ENCODE measurements at regions not wholly inside any gene's neighbourhood (a gene's known extent, or its start where the extent isn't known, plus 50 kb on each side); places are given as distances from the start of the nearest gene placed in this dataset.

- DNase-seq = peak; percentile 8
These were observed 89.7 kb upstream of the SHISAL1 start for GRCh38 chr22:44402196-44403111.

GRCh38 chr22:44401783-44402110 is 89.0 kb upstream of the SHISAL1 start:
- no peak for DNase-seq

- DNase-seq = peak; percentile 19
These were observed 88.0 kb upstream of the SHISAL1 start for GRCh38 chr22:44400763-44401060.

GRCh38 chr22:44399906-44400762 is 87.4 kb upstream of the SHISAL1 start:
- DNase-seq = peak; percentile 8

GRCh38 chr22:44398856-44399837 is 86.4 kb upstream of the SHISAL1 start:
- DNase-seq = peak; percentile 41

GRCh38 chr22:44396727-44397722 is 84.3 kb upstream of the SHISAL1 start:
- DNase-seq = peak; percentile 6

GRCh38 chr22:44396021-44396726 is 83.4 kb upstream of the SHISAL1 start:
- DNase-seq = peak; percentile 11

- DNase-seq = peak; percentile 14
These were observed 82.6 kb upstream of the SHISAL1 start for GRCh38 chr22:44395118-44396005.

- no peak for DNase-seq
These were observed 81.7 kb upstream of the SHISAL1 start for GRCh38 chr22:44394246-44395117.

GRCh38 chr22:44393066-44393465 is 80.3 kb upstream of the SHISAL1 start:
- peak; percentile 7 for DNase-seq

- peak; percentile 8 for DNase-seq
These were observed 79.7 kb upstream of the SHISAL1 start for GRCh38 chr22:44392446-44392921.

GRCh38 chr22:44391481-44392445 is 79.0 kb upstream of the SHISAL1 start:
- peak; percentile 8 for DNase-seq

- peak; percentile 7 for DNase-seq
These were observed 78.3 kb upstream of the SHISAL1 start for GRCh38 chr22:44391015-44391414.

GRCh38 chr22:44390613-44390970 is 77.8 kb upstream of the SHISAL1 start:
- DNase-seq = peak; percentile 13

GRCh38 chr22:44389926-44390612 is 77.3 kb upstream of the SHISAL1 start:
- peak; percentile 23 for DNase-seq

- DNase-seq = peak; percentile 15
These were observed 76.4 kb upstream of the SHISAL1 start for GRCh38 chr22:44389181-44389580.

- no peak for DNase-seq
These were observed 74.7 kb upstream of the SHISAL1 start for GRCh38 chr22:44387486-44387885.

Measured in femur (tissue), 1 donor.